Activated B cell treated with CpG ODN at 0.5 μM for 24 hours (primary cell): ENCODE measurements at regions not wholly inside any gene's neighbourhood (a gene's known extent, or its start where the extent isn't known, plus 50 kb on each side); places are given as distances from the start of the nearest gene placed in this dataset.

Experiments used
- ATAC-seq: fragments of 200-7000 bp; cut with Tn5 transposase; one replicate; pipeline ENCODE4 v1.10.0; 2021; ENCODE audit warnings: low read depth, mild to moderate bottlenecking, moderate library complexity
- CTCF ChIA-PET: fragments of 350-600 bp; sonication (Branson Sonifier 250); formaldehyde crosslinking; loops from one replicate; lab custom pipeline; 2021; ENCODE audit warnings: antibody characterized with exemption; lab: Charles Lee
- POLR2A ChIA-PET: fragments of 350-600 bp; sonication (Branson Sonifier 250); formaldehyde crosslinking; loops from one replicate; lab custom pipeline; 2021; ENCODE audit warnings: antibody characterized with exemption; lab: Charles Lee
- DNase-seq: peaks from one replicate; pipeline ENCODE4 v3.0.0; 2022
- H3K27ac Mint-ChIP-seq: one replicate; pipeline ENCODE4 v1.8.0; 2020; ENCODE audit warnings: mixed read lengths
- H3K27me3 Mint-ChIP-seq: one replicate; pipeline ENCODE4 v1.8.0; 2021; ENCODE audit warnings: mixed read lengths
- H3K36me3 Mint-ChIP-seq: one replicate; pipeline ENCODE4 v1.8.0; 2021; ENCODE audit warnings: low read depth, mixed read lengths
- H3K4me1 Mint-ChIP-seq: one replicate; pipeline ENCODE4 v1.8.0; 2021; ENCODE audit warnings: mixed read lengths
- H3K4me3 Mint-ChIP-seq: one replicate; pipeline ENCODE4 v1.8.0; 2020; ENCODE audit warnings: mild to moderate bottlenecking, mixed read lengths
- H3K9me3 Mint-ChIP-seq: one replicate; pipeline ENCODE4 v1.8.0; 2020; ENCODE audit warnings: mixed read lengths
- intact Hi-C: fragments of 100-400 bp; cut with micrococcal nuclease; formaldehyde crosslinking; loops from one replicate; pipeline ENCODE4 v1.15.1; 2024
- TF ChIP-seq, protein P1 (sequence below): fragments of 200-600 bp; IDR thresholded peaks from one replicate; pipeline ENCODE4 v1.8.0; 2022; ENCODE audit warnings: antibody characterized with exemption, mild to moderate bottlenecking

DNA sequence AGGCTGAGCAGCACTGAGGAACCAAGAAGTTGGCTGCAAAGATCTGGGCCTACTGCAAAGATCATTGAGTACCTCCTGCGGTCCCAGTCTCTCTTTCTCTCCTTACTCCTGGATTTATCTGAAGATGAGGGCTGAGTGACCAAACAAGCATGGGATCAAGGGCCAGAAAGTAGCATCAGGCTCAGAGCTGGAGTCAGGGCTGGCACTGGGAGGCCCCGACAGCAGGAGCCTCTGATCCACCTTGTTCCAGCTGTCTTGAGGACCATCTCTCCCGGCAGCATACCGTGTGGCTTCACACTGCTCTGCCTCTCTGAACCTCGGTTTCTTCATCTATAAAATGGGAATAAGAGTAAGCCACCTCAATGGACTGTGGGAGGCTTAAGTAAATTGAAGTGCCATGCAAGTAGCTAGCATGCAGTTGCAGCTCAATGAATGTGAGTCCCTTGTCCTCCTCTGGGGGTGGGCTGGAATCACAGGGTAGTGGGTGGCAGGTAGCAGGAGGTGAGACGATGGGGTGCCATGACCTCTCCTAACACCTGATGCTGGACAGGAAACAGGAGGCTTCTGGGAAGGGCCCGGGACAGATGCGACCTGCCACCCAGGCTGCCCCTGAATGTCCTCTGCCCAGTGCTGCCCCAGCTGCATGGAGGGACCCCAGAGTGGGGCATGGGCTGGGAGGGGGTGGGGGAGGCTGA is 52.5 kb upstream of the PRDM11 start:
- CTCF ChIA-PET = interaction anchor here (1.3 to 1.9 kb wide), 3 partner anchors 9 to 157 kb away, joined by 4 to 8 read pairs (median 5); no protein-coding TSS in a partner anchor
- TF ChIP-seq, protein P1, sequence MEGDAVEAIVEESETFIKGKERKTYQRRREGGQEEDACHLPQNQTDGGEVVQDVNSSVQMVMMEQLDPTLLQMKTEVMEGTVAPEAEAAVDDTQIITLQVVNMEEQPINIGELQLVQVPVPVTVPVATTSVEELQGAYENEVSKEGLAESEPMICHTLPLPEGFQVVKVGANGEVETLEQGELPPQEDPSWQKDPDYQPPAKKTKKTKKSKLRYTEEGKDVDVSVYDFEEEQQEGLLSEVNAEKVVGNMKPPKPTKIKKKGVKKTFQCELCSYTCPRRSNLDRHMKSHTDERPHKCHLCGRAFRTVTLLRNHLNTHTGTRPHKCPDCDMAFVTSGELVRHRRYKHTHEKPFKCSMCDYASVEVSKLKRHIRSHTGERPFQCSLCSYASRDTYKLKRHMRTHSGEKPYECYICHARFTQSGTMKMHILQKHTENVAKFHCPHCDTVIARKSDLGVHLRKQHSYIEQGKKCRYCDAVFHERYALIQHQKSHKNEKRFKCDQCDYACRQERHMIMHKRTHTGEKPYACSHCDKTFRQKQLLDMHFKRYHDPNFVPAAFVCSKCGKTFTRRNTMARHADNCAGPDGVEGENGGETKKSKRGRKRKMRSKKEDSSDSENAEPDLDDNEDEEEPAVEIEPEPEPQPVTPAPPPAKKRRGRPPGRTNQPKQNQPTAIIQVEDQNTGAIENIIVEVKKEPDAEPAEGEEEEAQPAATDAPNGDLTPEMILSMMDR = no peak
- intact Hi-C loops = no loop called here
- DNase-seq (no peak), ATAC-seq (no peak)
- Mint-ChIP-seq H3K27ac (peak overlapping the region; percentile 6), H3K36me3 (no peaks in the 10 kb centered on the region), H3K4me1 (peaks cover 24% of the 10 kb centered on the region), H3K4me3 (no peak overlapping the region), H3K9me3 (no peaks in the 10 kb centered on the region), H3K27me3 (peaks cover 17% of the 10 kb centered on the region)
- POLR2A ChIA-PET = no interaction called here

DNA sequence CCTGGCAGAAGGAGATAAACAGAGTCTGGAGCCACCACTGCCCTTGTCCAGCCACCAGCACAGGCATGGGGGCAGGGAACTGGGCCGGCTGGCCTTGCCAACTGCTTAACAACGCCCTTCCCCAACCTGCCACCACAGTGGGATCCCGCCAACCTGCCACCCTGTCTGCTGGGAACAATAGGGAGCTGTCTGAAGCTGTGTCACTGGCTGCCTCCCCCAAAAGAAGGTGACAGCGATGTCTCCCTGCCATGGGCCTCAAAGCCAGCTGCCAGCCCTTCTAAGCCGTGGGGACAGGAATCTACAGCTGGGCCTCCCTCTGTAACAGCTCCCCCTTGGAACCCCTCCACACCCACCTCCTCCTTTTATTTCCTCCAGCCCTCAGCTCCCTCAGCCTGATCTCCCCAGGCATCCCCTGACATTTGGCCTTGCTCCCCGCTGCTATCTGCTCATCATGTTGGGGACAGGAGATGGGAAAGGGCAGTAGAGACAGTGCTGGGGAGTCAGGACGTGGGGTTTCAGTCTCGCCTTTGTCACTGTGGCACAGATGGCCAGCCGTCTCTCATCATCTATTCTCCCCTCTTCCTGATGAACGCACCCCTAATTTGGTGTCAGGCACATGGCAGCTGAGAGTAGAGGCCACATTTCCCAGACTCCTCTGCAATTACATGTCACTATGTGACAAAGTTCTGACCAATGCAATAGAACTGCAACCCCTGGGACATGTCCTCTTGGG is 51.3 kb upstream of the PRDM11 start:
- H3K4me1 Mint-ChIP-seq = peaks cover 24% of the 10 kb centered on the region
- no peaks in the 10 kb centered on the region for H3K9me3 Mint-ChIP-seq
- CTCF ChIA-PET = interaction anchor here (0.9 to 1.9 kb wide), 2 partner anchors 9 to 159 kb away, joined by 3 to 8 read pairs; no protein-coding TSS in a partner anchor
- POLR2A ChIA-PET = no interaction called here
- intact Hi-C loops = no loop called here
- H3K27ac Mint-ChIP-seq = no peak overlapping the region
- DNase-seq (no peak), ATAC-seq (no peak)
- no peaks in the 10 kb centered on the region for H3K36me3 Mint-ChIP-seq
- H3K27me3 Mint-ChIP-seq = peaks cover 19% of the 10 kb centered on the region
- H3K4me3 Mint-ChIP-seq = no peak overlapping the region
- TF ChIP-seq, protein P1 = no peak

DNA sequence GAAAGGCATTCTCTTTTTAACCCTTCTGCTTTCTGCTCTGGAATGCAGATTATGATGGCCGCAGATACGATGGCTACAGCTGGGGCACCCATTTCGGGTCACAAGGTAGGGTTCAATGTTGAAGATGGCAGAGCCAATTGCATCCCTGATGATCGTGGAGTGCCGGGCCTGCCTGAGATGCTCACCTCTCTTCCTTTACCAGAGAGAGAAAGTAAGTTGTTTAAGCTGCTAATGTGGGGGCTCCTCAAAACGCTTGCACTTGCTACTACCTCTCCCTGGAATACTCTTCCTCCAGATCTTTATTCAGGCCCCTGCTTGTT is 50.8 kb upstream of the PRDM11 start:
- Mint-ChIP-seq H3K4me3 (no peak overlapping the region), H3K27ac (no peak overlapping the region), H3K36me3 (no peaks in the 10 kb centered on the region), H3K4me1 (peaks cover 27% of the 10 kb centered on the region), H3K9me3 (no peaks in the 10 kb centered on the region), H3K27me3 (peaks cover 19% of the 10 kb centered on the region)
- DNase-seq (no peak), ATAC-seq (no peak)
- TF ChIP-seq, protein P1 = no peak
- intact Hi-C loops = no loop called here
- POLR2A ChIA-PET = no interaction called here
- CTCF ChIA-PET = interaction anchor here (0.9 kb wide), 1 partner anchor 159 kb away, joined by 3 read pairs; no protein-coding TSS in a partner anchor

DNA sequence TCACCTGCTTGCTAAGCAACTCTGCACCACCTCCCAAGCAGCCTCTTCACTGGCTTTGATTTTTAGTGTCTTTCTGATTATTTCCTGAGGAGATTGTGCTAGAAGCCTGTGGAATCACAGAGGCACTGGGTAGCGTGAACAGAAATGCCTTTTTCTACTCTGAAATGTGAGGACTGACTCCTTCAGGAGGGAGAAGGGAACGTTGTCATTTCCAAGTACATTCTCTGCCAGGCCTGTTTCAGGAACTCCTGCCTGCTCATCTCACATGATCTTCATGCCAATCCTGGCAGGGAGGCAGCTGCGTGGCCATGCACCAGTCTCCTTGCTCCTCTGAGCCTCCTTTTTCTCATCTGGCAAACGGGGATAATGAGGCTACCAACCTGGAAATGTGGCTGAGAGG is 49.8 kb upstream of the PRDM11 start:
- intact Hi-C loops = no loop called here
- CTCF ChIA-PET = interaction anchor here (16.1 kb wide), 1 partner anchor 160 kb away, joined by 1010 read pairs; no protein-coding TSS in a partner anchor
- Mint-ChIP-seq H3K36me3 (no peaks in the 10 kb centered on the region), H3K9me3 (no peaks in the 10 kb centered on the region), H3K4me3 (no peak overlapping the region), H3K4me1 (peaks cover 24% of the 10 kb centered on the region), H3K27ac (no peak overlapping the region), H3K27me3 (peaks cover 19% of the 10 kb centered on the region)
- TF ChIP-seq, protein P1 = no peak
- POLR2A ChIA-PET = interaction anchor here (0.8 kb wide), 1 partner anchor 16 kb away, joined by 4 read pairs; no protein-coding TSS in a partner anchor
- ATAC-seq = no peak
- DNase-seq = no peak
